NCI-H526 treated with DMSO at 0.1 percent for 48 hours (cell line): ENCODE measurements at regions not wholly inside any gene's neighbourhood (a gene's known extent, or its start where the extent isn't known, plus 50 kb on each side); places are given as distances from the start of the nearest gene placed in this dataset.

Experiments used
- DNase-seq: peaks from one replicate; lab custom pipeline; 2025; lab: John Stamatoyannopoulos, UW

- DNase-seq, result peak; percentile 20
Measured at GRCh38 chr21:41045534-41046268, 122.3 kb upstream of the BACE2 start.

- no peak for DNase-seq
Measured at GRCh38 chr21:41048145-41048544, 119.8 kb upstream of the BACE2 start.

GRCh38 chr21:41048623-41049022 is 119.3 kb upstream of the BACE2 start:
- DNase-seq, result no peak

- no peak for DNase-seq
Measured at GRCh38 chr21:41052820-41053555, 115.0 kb upstream of the BACE2 start.

- DNase-seq, result no peak
Measured at GRCh38 chr21:41054018-41054578, 113.9 kb upstream of the BACE2 start.

- no peak for DNase-seq
Measured at GRCh38 chr21:41055266-41055665, 112.7 kb upstream of the BACE2 start.

GRCh38 chr21:41059871-41060270 is 108.1 kb upstream of the BACE2 start:
- DNase-seq, result no peak

- DNase-seq, result no peak
Measured at GRCh38 chr21:41061701-41062100, 106.3 kb upstream of the BACE2 start.

- DNase-seq, result no peak
Measured at GRCh38 chr21:41064334-41064791, 103.6 kb upstream of the BACE2 start.

- DNase-seq, result no peak
Measured at GRCh38 chr21:41064951-41065350, 103.0 kb upstream of the BACE2 start.

- no peak for DNase-seq
Measured at GRCh38 chr21:41065539-41065938, 102.4 kb upstream of the BACE2 start.

- no peak for DNase-seq
Measured at GRCh38 chr21:41066086-41066938, 101.6 kb upstream of the BACE2 start.

- DNase-seq, result no peak
Measured at GRCh38 chr21:41067709-41068108, 100.3 kb upstream of the BACE2 start.

GRCh38 chr21:41068496-41068895 is 99.5 kb upstream of the BACE2 start:
- no peak for DNase-seq

GRCh38 chr21:41068967-41069642 is 98.9 kb upstream of the BACE2 start:
- DNase-seq, result peak; percentile 61

GRCh38 chr21:41070284-41070683 is 97.7 kb upstream of the BACE2 start:
- DNase-seq, result no peak

- no peak for DNase-seq
Measured at GRCh38 chr21:41071258-41072171, 96.4 kb upstream of the BACE2 start.

- DNase-seq, result no peak
Measured at GRCh38 chr21:41073558-41073957, 94.4 kb upstream of the BACE2 start.

GRCh38 chr21:41074396-41075184 is 93.4 kb upstream of the BACE2 start:
- no peak for DNase-seq

- no peak for DNase-seq
Measured at GRCh38 chr21:41075656-41076055, 92.3 kb upstream of the BACE2 start.
